HG03045 (cell line): ENCODE measurements at regions not wholly inside any gene's neighbourhood (a gene's known extent, or its start where the extent isn't known, plus 50 kb on each side); places are given as distances from the start of the nearest gene placed in this dataset.

Source experiments
- ATAC-seq: cut with Tn5 transposase; IDR thresholded peaks from one replicate; pipeline ENCODE4 v1.9.1; 2021; ENCODE audit warnings: mild to moderate bottlenecking, moderate library complexity; ENCODE audit not compliant: unreplicated experiment

GRCh38 chr7:12517451-12517850, 53.1 kb upstream of the SCIN start:
- ATAC-seq, result no peak

GRCh38 chr7:12518920-12519681, 51.4 kb upstream of the SCIN start:
- peak; percentile 87 for ATAC-seq

DNA sequence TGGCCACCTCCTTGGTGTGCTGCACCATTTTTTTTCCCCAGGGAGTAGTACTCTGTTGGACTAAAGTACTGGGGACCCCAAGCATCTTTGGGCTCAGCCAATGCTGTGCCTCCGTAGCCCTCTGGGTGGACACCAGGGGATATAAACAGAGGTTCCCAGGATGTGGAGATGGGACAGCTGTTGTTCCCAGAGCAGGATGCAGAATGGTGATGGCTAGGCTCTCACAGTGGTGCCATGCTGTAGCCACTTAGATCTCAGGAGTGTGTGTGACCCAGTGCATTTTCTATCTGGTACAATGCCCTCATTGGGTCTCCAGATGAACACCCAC, 50.9 kb upstream of the SCIN start:
- ATAC-seq, result no peak
